Skeletal muscle tissue (tissue), 3 donors: ENCODE measurements at regions not wholly inside any gene's neighbourhood (a gene's known extent, or its start where the extent isn't known, plus 50 kb on each side); places are given as distances from the start of the nearest gene placed in this dataset.

Source experiments
- H3K27ac ChIP-seq: one replicate; pipeline ENCODE4 v1.7.0; 2013; ENCODE audit warnings: mild to moderate bottlenecking, low read depth, low read length, inconsistent platforms
- H3K27me3 ChIP-seq, 3 donors: one replicate each; pipeline ENCODE4 v1.7.0; 2013; ENCODE audit warnings: low read length in 3 of 3; ENCODE audit not compliant: control insufficient read depth in 3 of 3, insufficient read depth in 3 of 3
- H3K36me3 ChIP-seq, 3 donors: one replicate each; pipeline ENCODE4 v1.7.0; 2013; ENCODE audit warnings: low read length in 3 of 3; ENCODE audit not compliant: control insufficient read depth in 3 of 3, insufficient read depth in 3 of 3
- H3K4me1 ChIP-seq, 3 donors: one replicate each; pipeline ENCODE4 v1.7.0; 2013; ENCODE audit warnings: low read length in 3 of 3, mild to moderate bottlenecking in 3 of 3; ENCODE audit not compliant: control insufficient read depth in 3 of 3, insufficient read depth in 3 of 3
- H3K4me3 ChIP-seq, 3 donors: one replicate each; pipeline ENCODE4 v1.7.0; 2013; ENCODE audit warnings: low read length in 3 of 3
- H3K9ac ChIP-seq, 3 donors: one replicate each; pipeline ENCODE4 v1.7.0; 2013; ENCODE audit warnings: low read length in 3 of 3, mild to moderate bottlenecking in 3 of 3, moderate library complexity in 2 of 3, low read depth in 1 of 3
- H3K9me3 ChIP-seq, 3 donors: one replicate each; pipeline ENCODE4 v1.7.0; 2013; ENCODE audit warnings: low read length in 3 of 3; ENCODE audit not compliant: control insufficient read depth in 3 of 3
- donor health status: Osteomylitis.

DNA sequence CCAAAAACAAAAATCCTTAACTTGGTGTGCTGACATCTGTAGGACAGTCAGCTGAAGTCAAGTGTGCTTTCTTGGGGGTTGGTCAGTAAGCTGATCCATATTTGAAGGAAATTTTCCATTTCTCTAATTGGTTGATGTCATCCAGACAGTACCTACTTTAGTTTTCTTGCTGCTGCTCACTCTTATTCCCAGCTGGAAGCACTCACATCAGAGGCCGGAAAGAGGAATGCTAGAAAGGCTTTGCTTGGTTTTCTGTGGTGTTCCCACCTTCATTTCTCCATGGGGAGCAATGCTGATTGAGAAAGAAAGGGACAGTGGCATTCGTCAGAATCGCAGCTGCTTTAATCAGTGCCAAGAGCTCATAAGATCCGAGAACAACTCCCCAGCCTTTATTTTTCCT is 227.0 kb downstream of the C4orf33 start:
- H3K27ac ChIP-seq: no peak overlapping the region
- H3K9me3 ChIP-seq: no peaks in the 10 kb centered on the region
- H3K4me1 ChIP-seq: no peaks in the 10 kb centered on the region
- H3K9ac ChIP-seq: no peak overlapping the region
- no peaks in the 10 kb centered on the region for H3K36me3 ChIP-seq
- no peak overlapping the region for H3K4me3 ChIP-seq
- no peaks in the 10 kb centered on the region for H3K27me3 ChIP-seq

DNA sequence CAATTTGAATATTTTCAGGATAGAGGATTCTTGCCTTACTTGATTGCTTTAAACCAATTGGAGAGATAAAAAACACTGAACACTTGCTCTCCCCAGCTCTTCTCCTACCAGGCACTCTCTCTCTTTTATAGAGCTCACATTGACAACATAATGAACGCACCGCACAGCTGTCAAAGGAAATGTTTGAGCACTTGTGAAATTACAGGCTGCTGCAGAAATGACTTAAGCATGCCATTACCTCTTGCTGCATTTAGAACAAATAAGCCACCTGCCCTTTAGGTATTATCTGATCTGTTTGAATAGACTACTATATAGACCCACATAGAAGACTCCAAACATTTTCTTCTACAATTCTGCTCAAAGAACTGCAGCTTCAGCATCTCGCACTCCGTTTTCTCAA is 227.7 kb downstream of the C4orf33 start:
- Histone ChIP-seq H3K9ac (no peak overlapping the region), H3K9me3 (no peaks in the 10 kb centered on the region), H3K36me3 (no peaks in the 10 kb centered on the region), H3K4me3 (no peak overlapping the region), H3K27ac (no peak overlapping the region), H3K4me1 (no peaks in the 10 kb centered on the region), H3K27me3 (no peaks in the 10 kb centered on the region)

DNA sequence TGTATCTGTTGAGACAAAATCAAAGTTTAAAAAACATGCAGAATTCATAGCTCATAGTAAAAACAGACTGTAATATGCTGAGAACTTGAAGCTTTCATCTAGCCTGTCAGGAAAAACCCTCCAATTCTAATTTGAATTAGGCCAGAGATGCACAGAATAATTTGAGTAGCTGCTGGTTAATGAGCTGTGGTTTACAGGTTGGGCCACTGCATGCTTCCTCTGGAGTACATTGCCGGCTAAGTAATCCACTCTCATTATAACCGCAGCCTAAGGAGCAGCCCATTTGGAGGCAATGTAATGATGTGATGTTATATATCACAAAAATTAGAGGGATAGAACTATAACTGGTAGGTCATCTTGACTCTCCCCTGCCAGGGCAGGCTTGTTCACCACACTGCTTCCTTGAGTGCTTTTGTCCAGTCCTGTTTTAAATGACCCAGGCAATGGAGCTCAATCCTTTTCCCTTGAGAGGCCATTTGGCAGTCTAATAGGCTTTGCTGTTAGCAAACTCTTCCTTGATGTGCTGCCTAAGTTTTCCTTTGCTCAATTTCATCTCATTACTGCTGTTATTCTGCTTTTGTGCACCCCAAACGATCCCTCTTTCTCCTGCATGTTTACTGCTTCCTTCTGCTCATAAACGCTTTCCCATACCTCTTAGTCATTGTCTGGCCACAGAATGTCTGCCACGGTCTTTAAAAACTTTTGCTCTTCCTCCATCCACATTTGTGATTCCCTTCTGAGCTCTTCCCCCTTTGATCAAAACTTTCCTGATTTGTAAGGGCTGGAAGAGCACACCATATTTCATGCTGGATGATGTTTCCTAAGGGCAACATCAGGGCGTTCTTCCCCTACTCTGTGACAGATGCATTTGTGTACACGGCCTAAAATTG is 230.9 kb downstream of the C4orf33 start:
- Histone ChIP-seq H3K4me3 (no peak overlapping the region), H3K9ac (no peak overlapping the region), H3K27ac (peak overlapping the region; percentile 41), H3K9me3 (no peaks in the 10 kb centered on the region), H3K4me1 (no peaks in the 10 kb centered on the region), H3K36me3 (no peaks in the 10 kb centered on the region), H3K27me3 (no peaks in the 10 kb centered on the region)

DNA sequence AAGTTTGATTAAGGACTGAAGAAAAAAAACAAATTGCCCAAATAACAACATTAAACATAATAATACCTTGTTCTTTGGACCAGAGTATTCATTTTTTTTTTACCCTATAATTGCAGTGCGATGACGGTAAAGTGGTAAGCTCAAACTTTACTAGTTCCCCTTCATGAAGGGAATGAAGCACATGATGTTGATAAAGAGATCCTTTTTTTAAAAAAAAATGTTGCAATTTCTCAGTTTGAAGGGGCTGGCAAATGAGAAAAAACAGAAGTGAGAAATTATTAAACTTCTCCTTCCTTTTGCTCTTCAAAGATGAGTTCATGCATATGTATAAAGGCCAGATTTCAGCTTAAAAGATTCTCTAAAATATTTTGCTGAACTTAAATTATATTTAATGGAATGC is 231.7 kb downstream of the C4orf33 start:
- H3K27ac ChIP-seq: peak overlapping the region; percentile 41
- H3K36me3 ChIP-seq: no peaks in the 10 kb centered on the region
- H3K9ac ChIP-seq: no peak overlapping the region
- H3K4me3 ChIP-seq: no peak overlapping the region
- H3K9me3 ChIP-seq: no peaks in the 10 kb centered on the region
- no peaks in the 10 kb centered on the region for H3K4me1 ChIP-seq
- no peaks in the 10 kb centered on the region for H3K27me3 ChIP-seq

DNA sequence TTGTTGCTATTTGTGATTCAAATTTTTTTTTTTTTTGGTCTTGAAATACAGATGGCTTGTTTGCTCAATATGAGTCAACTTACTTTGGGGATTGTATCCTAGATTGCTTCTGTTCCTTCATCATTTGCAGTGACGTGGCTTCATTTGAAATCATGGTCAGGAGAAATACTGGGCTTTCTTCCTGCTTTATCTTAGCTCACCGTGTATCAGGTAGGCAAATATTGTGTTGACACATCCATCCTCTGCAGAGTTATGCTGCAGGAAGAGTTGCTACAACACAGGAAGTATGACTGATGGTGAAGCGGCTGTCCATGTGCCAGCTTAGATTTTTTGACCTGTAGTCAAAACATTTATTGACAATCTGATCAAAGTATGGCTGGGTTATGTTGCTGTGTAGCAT is 232.2 kb downstream of the C4orf33 start:
- H3K36me3 ChIP-seq: no peaks in the 10 kb centered on the region
- H3K27ac ChIP-seq: no peak overlapping the region
- H3K9ac ChIP-seq: no peak overlapping the region
- H3K4me3 ChIP-seq: no peak overlapping the region
- no peaks in the 10 kb centered on the region for H3K4me1 ChIP-seq
- H3K27me3 ChIP-seq: no peaks in the 10 kb centered on the region
- H3K9me3 ChIP-seq: no peaks in the 10 kb centered on the region

DNA sequence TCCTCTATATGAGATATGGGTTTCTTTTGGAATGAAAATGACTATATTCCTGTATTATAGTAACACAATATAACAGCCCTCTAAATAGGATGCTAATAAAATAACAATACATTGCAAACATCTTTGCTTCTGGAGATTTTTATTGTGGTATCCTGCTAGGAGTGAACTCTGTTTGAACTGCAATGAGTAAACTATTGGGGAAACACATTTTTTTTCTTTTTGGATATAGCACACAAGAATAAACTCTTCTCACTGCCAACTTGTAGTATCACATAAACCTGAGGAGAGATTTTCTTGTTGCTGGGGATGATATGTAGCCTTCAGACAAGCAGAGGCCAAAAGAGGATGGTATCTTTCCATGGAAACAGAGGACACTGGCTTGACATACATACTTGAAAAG is 238.2 kb downstream of the C4orf33 start:
- no peaks in the 10 kb centered on the region for H3K36me3 ChIP-seq
- no peaks in the 10 kb centered on the region for H3K27me3 ChIP-seq
- H3K9ac ChIP-seq: no peak overlapping the region
- no peak overlapping the region for H3K27ac ChIP-seq
- no peaks in the 10 kb centered on the region for H3K4me1 ChIP-seq
- H3K4me3 ChIP-seq: no peak overlapping the region
- no peaks in the 10 kb centered on the region for H3K9me3 ChIP-seq

DNA sequence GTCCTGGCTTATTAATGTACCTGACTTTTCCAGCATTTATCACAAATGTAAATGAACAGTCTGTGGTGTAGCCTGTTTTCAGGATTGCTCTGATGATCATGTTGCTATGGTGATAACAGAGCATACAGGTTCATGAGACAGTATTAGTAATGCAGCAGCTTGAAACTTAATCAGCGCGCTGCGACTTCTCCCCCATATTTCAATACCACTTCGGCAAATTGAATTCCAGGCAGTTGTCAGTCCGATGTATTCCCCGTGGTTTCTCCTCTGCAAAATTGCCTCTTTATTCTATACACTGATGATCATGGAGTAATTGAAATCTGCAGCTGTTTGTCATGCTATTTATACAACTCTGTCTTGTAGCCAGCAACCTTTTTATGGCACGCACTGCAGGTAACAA is 239.3 kb downstream of the C4orf33 start:
- no peaks in the 10 kb centered on the region for H3K9me3 ChIP-seq
- no peaks in the 10 kb centered on the region for H3K36me3 ChIP-seq
- no peak overlapping the region for H3K9ac ChIP-seq
- H3K4me3 ChIP-seq: no peak overlapping the region
- no peaks in the 10 kb centered on the region for H3K4me1 ChIP-seq
- no peaks in the 10 kb centered on the region for H3K27me3 ChIP-seq
- H3K27ac ChIP-seq: no peak overlapping the region

DNA sequence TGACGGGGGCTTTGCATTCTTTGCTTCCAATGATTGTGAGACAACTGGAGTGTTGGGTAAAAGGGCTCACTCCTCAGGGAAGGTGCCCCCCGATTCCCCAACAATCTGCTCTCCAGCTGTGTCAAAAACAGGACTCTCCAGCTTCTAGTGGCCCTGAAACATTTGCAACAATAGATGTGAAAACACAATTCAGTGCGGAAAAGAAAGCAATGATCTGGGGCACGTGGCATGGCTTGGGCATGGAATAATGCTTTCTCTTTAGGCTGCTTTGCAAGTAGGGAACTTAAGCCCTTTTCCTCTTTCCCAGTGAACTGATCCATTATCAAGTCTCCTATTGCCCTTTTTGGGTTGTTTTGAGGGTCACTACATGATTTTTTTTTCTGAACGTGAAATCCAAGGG is 239.9 kb downstream of the C4orf33 start:
- no peaks in the 10 kb centered on the region for H3K27me3 ChIP-seq
- no peak overlapping the region for H3K27ac ChIP-seq
- no peaks in the 10 kb centered on the region for H3K9me3 ChIP-seq
- H3K36me3 ChIP-seq: no peaks in the 10 kb centered on the region
- no peak overlapping the region for H3K4me3 ChIP-seq
- no peaks in the 10 kb centered on the region for H3K4me1 ChIP-seq
- H3K9ac ChIP-seq: no peak overlapping the region

DNA sequence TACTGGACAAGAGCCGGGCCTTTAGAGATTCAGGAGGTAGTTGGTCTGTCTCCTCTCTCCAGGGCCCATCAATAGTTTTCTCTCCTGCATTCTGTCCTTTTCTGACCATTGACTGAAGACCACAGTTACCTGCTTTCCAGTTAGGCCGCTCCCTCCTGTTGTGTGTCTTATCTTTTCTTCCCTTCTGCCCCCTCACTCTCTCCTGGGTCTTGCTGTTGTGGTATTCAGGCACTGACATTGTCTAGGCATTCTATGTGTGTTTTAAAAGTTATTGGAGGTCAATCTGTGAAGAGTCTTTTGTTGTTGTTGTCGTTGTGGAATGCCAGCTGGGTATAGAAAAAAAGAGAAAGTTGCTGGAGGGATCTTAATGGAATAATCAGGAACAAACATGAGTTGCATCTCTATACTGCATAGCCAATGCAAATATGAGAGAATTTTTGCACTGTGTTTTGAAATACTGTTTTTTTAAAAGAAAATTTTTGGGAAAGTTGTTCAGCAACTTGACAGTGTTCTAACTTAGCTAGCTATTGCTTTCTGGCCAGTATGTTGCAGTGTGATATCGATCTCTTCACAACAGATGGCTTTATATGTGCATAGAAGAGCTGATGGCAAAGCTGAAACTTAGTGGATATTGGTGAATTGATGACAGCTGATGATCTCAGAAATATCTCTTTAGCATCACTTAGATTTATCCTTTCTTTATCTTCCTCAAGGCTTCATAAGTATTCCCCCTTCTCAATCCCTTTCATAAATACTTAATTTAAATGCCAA is 240.7 kb downstream of the C4orf33 start:
- H3K36me3 ChIP-seq: no peaks in the 10 kb centered on the region
- no peak overlapping the region for H3K9ac ChIP-seq
- no peak overlapping the region for H3K4me3 ChIP-seq
- H3K27ac ChIP-seq: no peak overlapping the region
- H3K4me1 ChIP-seq: no peaks in the 10 kb centered on the region
- no peaks in the 10 kb centered on the region for H3K9me3 ChIP-seq
- no peaks in the 10 kb centered on the region for H3K27me3 ChIP-seq

DNA sequence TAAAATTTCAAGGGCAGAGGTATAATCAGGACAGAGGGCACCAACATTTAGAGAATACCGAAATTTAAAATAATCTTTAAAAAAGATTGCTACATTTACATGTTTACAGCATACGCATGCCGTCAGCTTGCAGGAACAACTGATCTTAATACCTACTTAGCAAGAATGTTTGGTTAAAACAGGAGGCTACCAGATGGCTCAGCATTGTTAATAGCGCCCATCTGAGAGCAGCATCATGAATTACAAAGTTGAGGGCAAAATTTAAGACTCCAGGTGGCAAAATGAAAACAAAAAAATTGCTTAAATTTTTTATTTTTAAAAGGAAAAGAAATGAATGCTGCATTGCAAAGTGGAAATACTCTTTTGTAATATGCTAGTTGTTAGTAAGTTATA is 241.3 kb downstream of the C4orf33 start:
- H3K27ac ChIP-seq: no peak overlapping the region
- no peaks in the 10 kb centered on the region for H3K27me3 ChIP-seq
- H3K4me3 ChIP-seq: no peak overlapping the region
- no peak overlapping the region for H3K9ac ChIP-seq
- H3K9me3 ChIP-seq: no peaks in the 10 kb centered on the region
- H3K36me3 ChIP-seq: no peaks in the 10 kb centered on the region
- no peaks in the 10 kb centered on the region for H3K4me1 ChIP-seq
